Adrenal gland (tissue), 5 donors: ENCODE measurements at regions not wholly inside any gene's neighbourhood (a gene's known extent, or its start where the extent isn't known, plus 50 kb on each side); places are given as distances from the start of the nearest gene placed in this dataset.

Source experiments
- POLR2A ChIP-seq, 2 donors: fragments of 450-650 bp; IDR thresholded peaks; one replicate each; pipeline ENCODE4 v1.6.1; 2017; ENCODE audit warnings: antibody characterized with exemption in 2 of 2, mild to moderate bottlenecking in 2 of 2, moderate library complexity in 1 of 2
- TF ChIP-seq, protein P1 (sequence below), 6 experiments: fragments of 450-650 bp in 4 of 6; fragments of 200-600 bp in 2 of 6; sonication (generic) in 1 of 6; IDR thresholded peaks; 1 replicate in 5 of 6; 2 replicates in 1 of 6; pipeline versions ENCODE4 v1.5.1 to v1.8.0; 2016 to 2021; ENCODE audit warnings: antibody characterized with exemption in 6 of 6, mild to moderate bottlenecking in 2 of 6, moderate library complexity in 1 of 6
- donor health status: DM: no; HTN: no; CAD: no.

DNA sequence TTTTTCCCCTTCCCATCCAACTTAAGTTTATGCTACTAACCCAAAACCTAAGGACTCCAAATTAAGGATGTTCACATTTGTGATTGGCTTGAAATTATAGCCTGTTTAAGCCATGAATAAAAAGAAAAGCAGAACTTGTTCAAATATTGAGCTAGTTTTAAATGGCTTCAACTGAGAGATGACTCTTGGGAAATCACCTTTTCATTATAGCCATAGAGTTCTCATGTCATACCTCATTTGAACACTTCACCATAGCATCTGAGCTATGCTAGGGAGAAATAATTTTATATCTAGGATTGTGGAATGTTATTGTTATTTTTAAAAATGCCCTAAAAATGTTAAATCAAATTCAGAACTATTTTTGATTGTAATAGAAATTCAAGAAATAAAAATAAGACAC, 409.2 kb upstream of the RARB start:
- TF ChIP-seq, protein P1, sequence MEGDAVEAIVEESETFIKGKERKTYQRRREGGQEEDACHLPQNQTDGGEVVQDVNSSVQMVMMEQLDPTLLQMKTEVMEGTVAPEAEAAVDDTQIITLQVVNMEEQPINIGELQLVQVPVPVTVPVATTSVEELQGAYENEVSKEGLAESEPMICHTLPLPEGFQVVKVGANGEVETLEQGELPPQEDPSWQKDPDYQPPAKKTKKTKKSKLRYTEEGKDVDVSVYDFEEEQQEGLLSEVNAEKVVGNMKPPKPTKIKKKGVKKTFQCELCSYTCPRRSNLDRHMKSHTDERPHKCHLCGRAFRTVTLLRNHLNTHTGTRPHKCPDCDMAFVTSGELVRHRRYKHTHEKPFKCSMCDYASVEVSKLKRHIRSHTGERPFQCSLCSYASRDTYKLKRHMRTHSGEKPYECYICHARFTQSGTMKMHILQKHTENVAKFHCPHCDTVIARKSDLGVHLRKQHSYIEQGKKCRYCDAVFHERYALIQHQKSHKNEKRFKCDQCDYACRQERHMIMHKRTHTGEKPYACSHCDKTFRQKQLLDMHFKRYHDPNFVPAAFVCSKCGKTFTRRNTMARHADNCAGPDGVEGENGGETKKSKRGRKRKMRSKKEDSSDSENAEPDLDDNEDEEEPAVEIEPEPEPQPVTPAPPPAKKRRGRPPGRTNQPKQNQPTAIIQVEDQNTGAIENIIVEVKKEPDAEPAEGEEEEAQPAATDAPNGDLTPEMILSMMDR (IDR thresholded peaks at IDR 0.05) = no peak
- TF ChIP-seq POLR2A (IDR thresholded peaks at IDR 0.05) = no peak
